ENCODE measurements at regions not wholly inside any gene's neighbourhood (a gene's known extent, or its start where the extent isn't known, plus 50 kb on each side); places are given as distances from the start of the nearest gene placed in this dataset.

GRCh38 chr18:64219517-64219916 is 70.6 kb upstream of the LINC00305 start:
- DNase-seq = no peak

GRCh38 chr18:64210401-64210949 is 61.6 kb upstream of the LINC00305 start:
- DNase-seq = no peak

GRCh38 chr18:64208516-64208915 is 59.6 kb upstream of the LINC00305 start:
- DNase-seq = no peak

- DNase-seq = no peak
Measured at GRCh38 chr18:64207820-64208219, 58.9 kb upstream of the LINC00305 start.

GRCh38 chr18:64203295-64203694 is 54.4 kb upstream of the LINC00305 start:
- no peak for DNase-seq

- DNase-seq = no peak
Measured at GRCh38 chr18:64202863-64203262, 54.0 kb upstream of the LINC00305 start.

GRCh38 chr18:64202210-64202836 is 53.4 kb upstream of the LINC00305 start:
- no peak for DNase-seq

GRCh38 chr18:64201781-64202180 is 52.9 kb upstream of the LINC00305 start:
- DNase-seq = no peak

GRCh38 chr18:64199581-64199980 is 50.7 kb upstream of the LINC00305 start:
- no peak for DNase-seq

Data from SIG-M5 (cell line).